GM12878 (cell line): ENCODE measurements at regions not wholly inside any gene's neighbourhood (a gene's known extent, or its start where the extent isn't known, plus 50 kb on each side); places are given as distances from the start of the nearest gene placed in this dataset.

Source experiments
- ATAC-seq: fragments of 200-7000 bp; cut with Tn5 transposase; 3 replicates; pipeline ENCODE4 v1.9.1; 2020; ENCODE audit warnings: mild to moderate bottlenecking, moderate library complexity
- BruUV-seq: library from RNA; stranded (reverse); fragments of 400-500 nt; replicated peaks from 2 replicates; lab custom pipeline; 2021; lab: Mats Ljungman, UMichigan
- CTCF ChIA-PET: fragments of 300-600 bp; sonication (Branson Sonifier 250); formaldehyde crosslinking; extraction: SDS; loops from one replicate; lab custom pipeline; 2021; ENCODE audit warnings: inconsistent platforms; lab: Yijun Ruan, JAX
- POLR2A ChIA-PET: fragments of 350-600 bp; formaldehyde crosslinking; extraction: SDS; loops from one replicate; lab custom pipeline; 2021; ENCODE audit warnings: inconsistent platforms; lab: Charles Lee
- RAD21 ChIA-PET: fragments of 300-600 bp; sonication (Branson Sonifier 250); formaldehyde crosslinking; loops from one replicate; lab custom pipeline; 2023; ENCODE audit warnings: antibody characterized with exemption; ENCODE audit not compliant: unreplicated experiment; lab: Charles Lee
- SMC1A ChIA-PET: fragments of 300-600 bp; sonication (Branson Sonifier 250); formaldehyde crosslinking; loops from one replicate; lab custom pipeline; 2023; ENCODE audit not compliant: unreplicated experiment, uncharacterized antibody; lab: Charles Lee
- DNase-seq: peaks from one replicate; pipeline ENCODE4 v3.0.0-alpha.2; 2011; ENCODE audit warnings: low read depth, low spot score
- FAIRE-seq: peaks from 3 replicates; lab custom pipeline; 2011; peaks lifted over from hg19 to GRCh38; lab: Jason Lieb, UNC
- H2AFZ ChIP-seq: 2 replicates; pipeline ENCODE4 v1.6.0; 2011; ENCODE audit warnings: low read depth, low read length, control low read depth; ENCODE audit not compliant: control insufficient read depth
- H3K27ac ChIP-seq: 2 replicates; pipeline ENCODE4 v1.5.1; 2011; ENCODE audit warnings: control low read depth; ENCODE audit not compliant: control insufficient read depth, insufficient read depth
- H3K27me3 ChIP-seq, 2 experiments: replicated peaks in 1 of 2; 2 replicates each; pipeline versions ENCODE4 v1.6.0 to v1.6.1; 2011; ENCODE audit warnings: low read length in 1 of 2; ENCODE audit not compliant: control insufficient read depth in 2 of 2, insufficient read depth in 2 of 2
- H3K36me3 ChIP-seq, 2 experiments: 2 replicates each; pipeline ENCODE4 v1.5.1; 2011; ENCODE audit warnings: low read length in 1 of 2; ENCODE audit not compliant: control insufficient read depth in 2 of 2, insufficient read depth in 2 of 2
- H3K4me1 ChIP-seq: 2 replicates; pipeline ENCODE4 v1.6.1; 2011; ENCODE audit warnings: mild to moderate bottlenecking, low read length, moderate library complexity, mixed read lengths; ENCODE audit not compliant: control insufficient read depth, insufficient read depth
- H3K4me2 ChIP-seq: 2 replicates; pipeline ENCODE4 v1.6.0; 2011; ENCODE audit warnings: control low read depth; ENCODE audit not compliant: control insufficient read depth, insufficient read depth
- H3K4me3 ChIP-seq: fragments of 200-600 bp; sonication (generic); 2 replicates; pipeline ENCODE4 v1.5.1; 2016
- H3K79me2 ChIP-seq: 2 replicates; pipeline ENCODE4 v1.6.0; 2011; ENCODE audit warnings: low read length; ENCODE audit not compliant: control insufficient read depth, insufficient read depth
- H3K9ac ChIP-seq: 2 replicates; pipeline ENCODE4 v1.8.0; 2011; ENCODE audit warnings: low read length, control low read depth, mixed read lengths; ENCODE audit not compliant: control insufficient read depth, insufficient read depth
- H3K9me3 ChIP-seq: replicated peaks from 3 replicates; pipeline ENCODE4 v1.5.1; 2011; ENCODE audit warnings: mild to moderate bottlenecking, low read length; ENCODE audit not compliant: control insufficient read depth, insufficient read depth
- H4K20me1 ChIP-seq: 2 replicates; pipeline ENCODE4 v1.6.0; 2011; ENCODE audit not compliant: control insufficient read depth, insufficient read depth
- E4F1 ChIP-seq: fragments of 450-650 bp; IDR thresholded peaks from 2 replicates; pipeline ENCODE4 v1.6.1; 2018; ENCODE audit warnings: borderline replicate concordance, mild to moderate bottlenecking; ENCODE audit not compliant: partially characterized antibody
- EP300 ChIP-seq, 2 experiments: fragments of 150-350 bp in 1 of 2; IDR thresholded peaks; 2 replicates each; pipeline ENCODE4 v1.6.1; 2011 to 2012; ENCODE audit warnings: low read depth in 2 of 2, low read length in 2 of 2, borderline replicate concordance in 1 of 2, improper control_type of control experiment in 1 of 2, inconsistent platforms in 1 of 2; ENCODE audit not compliant: control insufficient read depth in 1 of 2
- HSF1 ChIP-seq: fragments of 150-350 bp; IDR thresholded peaks from 2 replicates; pipeline ENCODE4 v1.6.1; 2014; ENCODE audit warnings: mild to moderate bottlenecking, low read depth, low read length
- MEF2B ChIP-seq: fragments of 450-650 bp; IDR thresholded peaks from 2 replicates; pipeline ENCODE4 v1.6.1; 2018; ENCODE audit warnings: mild to moderate bottlenecking, moderate library complexity; ENCODE audit not compliant: partially characterized antibody, poor library complexity, severe bottlenecking
- NBN ChIP-seq: fragments of 450-650 bp; IDR thresholded peaks from 2 replicates; pipeline ENCODE4 v1.6.1; 2016
- NR2C2 ChIP-seq: IDR thresholded peaks from 2 replicates; pipeline ENCODE4 v1.6.1; 2011; ENCODE audit warnings: borderline replicate concordance, low read depth; ENCODE audit not compliant: control insufficient read depth, insufficient read length
- POLR2AphosphoS5 ChIP-seq: IDR thresholded peaks from 2 replicates; pipeline ENCODE4 v1.6.1; 2011; ENCODE audit warnings: mild to moderate bottlenecking, low read length, inconsistent platforms
- RBBP5 ChIP-seq: fragments of 200-600 bp; sonication (generic); conservative IDR thresholded peaks from 2 replicates; pipeline ENCODE4 v1.6.1; 2016
- RUNX3 ChIP-seq: IDR thresholded peaks from 2 replicates; pipeline ENCODE4 v1.6.1; 2012; ENCODE audit warnings: low read length, inconsistent platforms
- SIN3A ChIP-seq: IDR thresholded peaks from 2 replicates; pipeline ENCODE4 v1.6.1; 2012; ENCODE audit warnings: low read depth, low read length, improper control_type of control experiment
- SMC3 ChIP-seq: IDR thresholded peaks from 2 replicates; pipeline ENCODE4 v1.6.1; 2011; ENCODE audit warnings: low read length, improper control_type of control experiment, borderline replicate concordance
- SP1 ChIP-seq: IDR thresholded peaks from one replicate; pipeline ENCODE4 v1.6.1; 2011; ENCODE audit warnings: low read depth, low read length
- SRF ChIP-seq, 2 experiments: IDR thresholded peaks; 2 replicates each; pipeline ENCODE4 v1.6.1; 2011; ENCODE audit warnings: low read depth in 2 of 2, low read length in 2 of 2, mild to moderate bottlenecking in 1 of 2, moderate library complexity in 1 of 2
- ZBED1 ChIP-seq: IDR thresholded peaks from 2 replicates; pipeline ENCODE4 v1.6.1; 2016; ENCODE audit warnings: borderline replicate concordance
- ZBTB40 ChIP-seq: fragments of 450-650 bp; IDR thresholded peaks from 2 replicates; pipeline ENCODE4 v1.6.1; 2016; ENCODE audit warnings: mild to moderate bottlenecking, moderate library complexity, borderline replicate concordance
- WGBS: methylation state at CpG from one replicate; pipeline ENCODE4 v1.1.6; 2016; ENCODE audit warnings: low lambda C conversion rate; ENCODE audit not compliant: insufficient replicate concordance, insufficient coverage; ENCODE audit errors: missing lambda C conversion rate; 5-methylcytosine and 5-hydroxymethylcytosine counted together
- in situ Hi-C: fragments of 300-500 bp; cut with MboI; formaldehyde crosslinking; loops from 9 replicates; pipeline ENCODE4 v1.14.3; 2018; ENCODE audit warnings: mixed read lengths
- intact Hi-C: fragments of 100-400 bp; cut with micrococcal nuclease; formaldehyde crosslinking; loops from one replicate; pipeline ENCODE4 v1.14.2; 2022; ENCODE audit not compliant: unreplicated experiment

DNA sequence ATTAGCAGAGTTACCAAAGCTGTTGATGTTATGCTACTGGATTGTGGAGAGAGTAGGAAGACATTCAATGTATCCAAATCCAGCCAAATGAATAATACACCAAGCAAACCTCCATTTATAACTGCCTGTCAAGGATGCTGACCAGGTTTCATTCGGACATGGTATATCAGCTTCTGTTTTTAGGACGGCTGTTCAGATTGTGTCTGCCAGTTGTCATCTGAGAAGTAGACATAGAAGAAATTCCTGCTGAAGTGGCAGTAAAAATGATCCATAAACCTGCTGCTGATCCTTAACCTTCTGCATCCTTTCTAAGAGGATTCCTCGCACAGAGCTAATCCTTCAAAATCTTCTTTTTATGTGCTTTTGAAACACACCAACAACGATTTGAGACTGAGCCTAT is 663.6 kb upstream of the PLXNA2 start (continued):
- no peak for TF ChIP-seq MEF2B
- TF ChIP-seq SP1 = no peak
- no peak for TF ChIP-seq POLR2AphosphoS5
- TF ChIP-seq RUNX3 = no peak

- Histone ChIP-seq H2AFZ (no peak overlapping the region), H4K20me1 (no peaks in the 10 kb centered on the region), H3K27ac (no peak overlapping the region), H3K9me3 (no peaks in the 10 kb centered on the region), H3K79me2 (no peaks in the 10 kb centered on the region), H3K4me2 (no peak overlapping the region), H3K4me3 (no peak overlapping the region), H3K4me1 (no peaks in the 10 kb centered on the region), H3K9ac (no peak overlapping the region), H3K36me3 (no peaks in the 10 kb centered on the region), H3K27me3 (no peaks in the 10 kb centered on the region)
- ATAC-seq = no peak
- CTCF ChIA-PET = no interaction called here
- FAIRE-seq = no peak
- in situ Hi-C loops (no loop called here), intact Hi-C loops (no loop called here)
- no peak for DNase-seq
- POLR2A ChIA-PET = no interaction called here
- WGBS = 13% methylated on average over 8 of the region's 8 CpGs
- RAD21 ChIA-PET = no interaction called here
- no TSS peak for BruUV-seq
- SMC1A ChIA-PET = no interaction called here
- TF ChIP-seq E4F1 (no peak), ZBED1 (no peak), NBN (no peak), HSF1 (no peak), RBBP5 (no peak), SMC3 (no peak), NR2C2 (no peak), SRF (IDR thresholded peaks at IDR 0.05; ENCODE audit: low read depth in 2 of 2, low read length in 2 of 2) (no peak), SIN3A (no peak), ZBTB40 (no peak), EP300 (IDR thresholded peaks at IDR 0.05; ENCODE audit: borderline replicate concordance in 1 of 2, control insufficient read depth in 1 of 2, low read depth in 2 of 2, low read length in 2 of 2) (no peak)
These were observed 665.1 kb upstream of the PLXNA2 start for GRCh38 chr1:208909011-208909984.
